MV-4-11 (cell line): ENCODE measurements at regions not wholly inside any gene's neighbourhood (a gene's known extent, or its start where the extent isn't known, plus 50 kb on each side); places are given as distances from the start of the nearest gene placed in this dataset.

Experiments used
- DNase-seq: peaks from one replicate; lab custom pipeline; 2025; lab: John Stamatoyannopoulos, UW

DNA sequence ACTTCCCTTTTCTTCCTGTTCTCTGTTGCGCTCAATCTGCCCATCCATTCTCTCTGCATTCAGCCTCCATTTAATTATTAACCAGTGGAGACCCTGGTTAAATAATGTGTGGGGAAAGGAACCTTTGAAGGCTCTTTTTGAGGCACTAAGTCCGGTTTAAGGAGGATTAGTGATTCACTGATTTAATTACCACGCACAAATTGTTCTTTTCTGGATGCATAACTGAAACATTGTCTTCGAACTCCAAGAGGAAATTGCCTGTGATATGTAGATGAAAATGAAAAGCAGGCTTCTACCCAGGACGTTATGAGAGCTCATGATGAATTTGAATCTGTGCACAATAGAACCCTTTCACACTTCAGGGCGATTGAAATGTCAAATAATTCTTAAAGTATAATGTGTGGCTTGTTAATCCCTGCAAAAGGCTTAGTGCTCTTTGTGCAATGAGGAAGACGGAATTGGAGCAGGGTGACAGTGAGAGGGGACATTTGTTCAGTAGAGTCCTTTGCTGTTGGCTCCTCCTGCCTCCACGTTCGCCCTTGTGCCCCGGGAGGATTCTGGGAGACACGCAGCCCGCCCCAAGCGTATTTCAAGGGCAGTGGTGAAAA, 51.1 kb upstream of the ZNF236 start:
- DNase-seq: no peak

DNA sequence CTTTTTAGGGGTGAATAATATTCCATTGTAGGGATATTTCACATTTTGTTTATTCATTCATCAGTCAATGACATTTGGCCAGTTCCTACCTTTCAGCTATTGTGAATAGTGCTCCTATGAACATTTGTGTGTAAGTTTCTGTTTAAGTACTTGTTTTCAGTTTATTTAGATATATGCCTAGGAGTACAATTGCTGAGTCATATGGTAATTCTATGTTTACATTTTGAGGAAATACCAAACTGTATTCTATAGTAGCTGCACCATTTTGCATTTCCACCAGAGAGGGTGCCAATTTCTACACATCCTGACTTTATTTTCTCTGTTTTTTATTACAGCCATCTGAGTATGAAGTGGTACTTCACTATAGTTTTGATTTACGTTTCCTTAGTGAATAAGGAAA, 54.4 kb upstream of the ZNF236 start:
- DNase-seq: no peak

DNA sequence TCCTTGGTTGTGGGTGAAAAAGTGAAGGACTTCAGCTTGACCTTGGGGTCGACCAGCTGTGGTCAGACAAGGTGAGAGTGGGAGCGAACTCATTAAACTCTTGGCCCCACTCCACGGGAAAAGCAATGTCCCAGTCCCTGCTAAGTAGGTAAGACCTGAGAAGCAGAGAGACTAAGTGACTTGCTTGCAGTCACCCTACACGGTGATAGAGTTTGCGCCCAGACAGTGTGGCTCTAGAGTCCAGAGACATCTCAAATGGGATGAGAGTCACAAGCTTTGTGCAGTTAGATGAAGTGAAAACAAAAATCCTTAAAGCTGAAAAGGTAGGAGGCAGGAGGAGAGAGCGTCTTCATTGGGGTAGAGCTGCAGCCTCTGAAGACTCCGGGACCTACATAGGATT, 55.9 kb upstream of the ZNF236 start:
- no peak for DNase-seq

DNA sequence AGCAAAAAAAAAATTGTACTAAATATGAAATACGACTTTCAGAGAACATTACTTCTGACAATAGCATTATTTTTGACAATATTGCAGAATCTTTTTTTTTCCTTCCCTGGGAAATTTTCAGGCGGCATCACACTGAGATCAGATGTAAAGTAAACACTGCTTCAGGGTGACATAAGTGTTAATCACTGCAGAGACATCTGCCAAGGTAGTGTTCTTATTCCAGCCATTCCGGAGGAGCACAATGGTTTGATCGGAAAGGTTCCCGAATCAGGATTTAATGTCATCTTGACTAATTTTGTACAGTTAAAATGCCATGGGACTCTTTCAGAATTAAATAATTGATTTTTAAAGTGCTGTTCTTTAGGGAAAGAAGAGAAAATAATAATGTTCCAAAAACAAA, 56.7 kb upstream of the ZNF236 start:
- DNase-seq: no peak

DNA sequence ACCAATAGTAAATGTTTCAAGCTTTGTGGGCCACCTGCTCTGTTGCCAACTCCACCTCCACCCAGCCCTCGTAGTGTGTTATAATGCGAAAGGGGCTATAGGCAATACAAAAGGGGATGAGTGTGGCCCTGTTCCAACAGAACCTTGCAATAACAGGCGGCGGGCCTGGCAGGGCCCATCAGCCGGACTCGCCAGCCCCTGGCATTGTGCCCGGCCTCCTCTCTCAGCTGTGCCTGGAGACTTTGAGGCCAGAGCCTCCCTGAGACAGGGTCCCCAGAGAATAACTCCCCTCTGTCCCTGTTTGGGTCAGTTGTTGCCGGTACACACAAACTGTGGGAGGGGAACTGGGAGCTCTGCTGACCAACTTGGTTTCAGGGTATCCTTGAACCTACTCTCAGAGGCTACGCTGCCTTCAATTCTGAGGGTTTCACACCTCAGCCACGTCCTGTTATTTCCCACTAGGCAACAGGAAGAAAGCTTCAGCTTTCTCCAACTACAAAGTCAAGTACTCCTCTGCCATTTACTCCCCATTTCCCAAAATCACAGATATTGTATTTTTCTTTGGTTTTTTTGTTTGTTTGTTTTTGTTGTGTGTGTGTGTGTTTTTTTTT, 58.0 kb upstream of the ZNF236 start:
- no peak for DNase-seq

DNA sequence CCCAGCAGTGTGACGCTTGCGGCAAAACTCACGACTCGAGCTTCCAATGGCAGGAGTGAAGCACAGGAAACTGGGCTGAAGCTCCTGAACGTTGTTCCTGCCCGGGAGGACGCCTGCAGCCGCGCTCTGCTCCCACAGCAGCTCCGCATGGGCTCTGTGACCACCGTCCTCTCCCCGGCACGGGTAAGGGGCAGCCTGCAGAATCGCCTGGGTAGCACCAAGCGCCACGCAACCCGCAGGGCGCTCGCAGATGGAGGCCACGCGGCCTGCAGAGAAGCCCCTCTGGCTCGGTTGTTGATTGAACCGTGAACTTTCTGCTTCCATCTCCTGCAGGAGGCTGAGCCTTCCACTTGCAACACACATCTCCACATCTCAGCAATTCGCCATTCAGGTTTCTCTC, 63.3 kb upstream of the ZNF236 start:
- DNase-seq: no peak

DNA sequence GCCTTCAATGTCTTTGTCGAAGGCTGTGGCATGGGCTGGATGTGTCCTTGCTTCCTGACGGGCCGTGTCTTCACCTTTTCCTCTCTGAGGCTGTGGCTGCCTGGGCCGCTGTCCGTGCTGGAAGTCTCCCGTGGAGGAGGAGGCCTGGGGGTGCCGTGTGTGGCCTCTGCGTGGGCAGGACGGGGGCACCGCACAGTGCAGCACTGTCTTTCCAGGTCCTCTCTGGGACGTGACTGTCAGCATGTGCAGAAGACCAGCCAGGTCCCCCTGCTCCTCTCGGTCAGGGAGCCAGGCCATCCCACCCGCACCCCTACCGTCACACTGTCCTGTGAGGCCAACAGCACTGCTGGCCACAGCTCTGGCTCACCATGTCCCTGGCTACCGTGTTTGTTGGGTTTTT, 64.4 kb upstream of the ZNF236 start:
- no peak for DNase-seq

DNA sequence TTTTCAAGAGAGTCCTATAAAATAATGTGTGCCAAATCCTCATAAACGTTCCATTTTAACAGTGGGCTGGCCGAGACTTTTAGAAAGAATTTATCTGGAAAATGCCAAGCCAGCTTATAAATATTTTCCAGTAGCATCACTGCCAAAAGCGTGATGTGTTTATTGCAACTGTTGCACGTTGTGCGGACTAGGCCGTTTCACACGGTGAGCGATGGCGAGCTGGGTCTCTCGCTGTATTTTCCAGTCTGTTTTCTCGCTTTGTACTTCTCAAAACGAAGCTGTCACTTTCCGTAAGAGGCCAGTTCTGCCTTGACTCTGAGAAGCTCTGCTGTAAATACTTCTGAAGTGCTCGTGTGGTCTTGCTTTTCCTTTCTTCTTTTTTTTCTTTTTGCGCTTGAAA, 65.0 kb upstream of the ZNF236 start:
- no peak for DNase-seq

DNA sequence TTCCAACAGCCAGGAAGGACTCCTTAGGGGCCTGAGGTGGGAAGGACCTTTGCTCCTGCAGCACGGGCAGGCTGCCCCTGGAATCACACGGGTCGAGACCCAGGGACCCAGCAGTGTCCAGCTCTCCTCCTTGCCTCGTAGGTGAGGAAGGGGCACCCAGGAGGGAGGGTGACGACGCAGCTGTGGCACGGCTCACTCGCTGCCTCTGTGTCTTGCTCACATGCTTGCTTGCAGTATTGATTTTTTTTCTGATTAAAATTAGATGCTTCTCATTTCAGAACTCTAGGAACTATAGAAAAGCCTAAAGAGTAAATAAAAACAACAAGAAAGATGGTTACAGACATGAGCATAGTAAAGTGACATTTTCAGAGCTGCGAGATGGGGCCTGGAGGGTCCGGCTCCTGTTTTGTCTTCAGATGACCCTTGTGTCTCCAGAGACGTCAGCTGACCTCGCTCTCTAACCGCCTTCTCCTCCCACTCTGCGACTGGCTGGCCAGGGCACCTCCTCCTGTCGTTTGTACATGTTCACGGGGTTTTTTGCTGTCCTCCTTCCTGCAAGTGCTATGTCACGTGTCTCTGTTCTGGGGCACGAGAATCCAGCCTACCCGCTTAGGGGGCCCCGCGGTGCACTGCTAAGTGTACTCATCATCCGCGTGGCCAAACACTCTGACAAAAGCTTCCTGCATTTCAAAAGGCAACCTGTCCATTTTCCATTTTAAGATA, 65.7 kb upstream of the ZNF236 start:
- DNase-seq: no peak

DNA sequence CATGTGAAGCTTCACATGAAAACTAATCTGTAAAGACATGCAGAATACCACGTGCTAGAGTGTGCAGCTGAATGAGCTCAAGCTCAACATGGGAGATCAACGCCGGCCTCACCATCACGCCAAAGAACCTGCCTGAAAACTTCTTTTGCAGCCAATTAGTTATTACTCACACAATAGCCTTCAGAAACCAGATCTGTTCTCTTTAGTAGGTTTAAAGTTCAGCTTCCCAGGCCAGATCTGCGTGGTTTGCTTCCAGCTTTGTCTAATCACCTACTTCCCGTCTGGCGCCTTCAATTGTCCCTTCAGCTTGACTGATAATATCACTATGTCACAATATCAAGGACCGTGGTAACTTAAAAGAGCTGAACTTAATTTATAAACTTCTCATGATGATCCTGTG, 68.0 kb upstream of the ZNF236 start:
- peak; percentile 46 for DNase-seq

DNA sequence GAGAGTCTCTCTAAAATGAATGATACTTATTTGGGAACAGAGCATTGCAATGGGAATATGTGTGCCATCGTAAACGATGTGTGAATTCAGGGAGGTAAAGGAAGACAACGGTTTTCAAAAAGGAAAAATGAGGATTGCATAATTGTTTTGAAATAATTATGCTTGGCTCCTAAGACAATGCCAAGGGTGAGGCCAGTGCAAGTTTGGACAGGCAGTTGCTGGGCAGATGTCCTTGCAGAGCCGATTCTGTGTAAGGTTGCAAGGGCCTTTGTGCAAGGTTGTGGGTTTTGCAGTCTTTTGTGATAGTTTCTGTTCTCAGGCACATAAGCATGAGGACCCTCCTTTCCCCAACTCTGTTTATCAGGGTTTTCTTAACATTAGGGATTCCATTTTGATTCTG, 70.0 kb upstream of the ZNF236 start:
- DNase-seq: no peak

DNA sequence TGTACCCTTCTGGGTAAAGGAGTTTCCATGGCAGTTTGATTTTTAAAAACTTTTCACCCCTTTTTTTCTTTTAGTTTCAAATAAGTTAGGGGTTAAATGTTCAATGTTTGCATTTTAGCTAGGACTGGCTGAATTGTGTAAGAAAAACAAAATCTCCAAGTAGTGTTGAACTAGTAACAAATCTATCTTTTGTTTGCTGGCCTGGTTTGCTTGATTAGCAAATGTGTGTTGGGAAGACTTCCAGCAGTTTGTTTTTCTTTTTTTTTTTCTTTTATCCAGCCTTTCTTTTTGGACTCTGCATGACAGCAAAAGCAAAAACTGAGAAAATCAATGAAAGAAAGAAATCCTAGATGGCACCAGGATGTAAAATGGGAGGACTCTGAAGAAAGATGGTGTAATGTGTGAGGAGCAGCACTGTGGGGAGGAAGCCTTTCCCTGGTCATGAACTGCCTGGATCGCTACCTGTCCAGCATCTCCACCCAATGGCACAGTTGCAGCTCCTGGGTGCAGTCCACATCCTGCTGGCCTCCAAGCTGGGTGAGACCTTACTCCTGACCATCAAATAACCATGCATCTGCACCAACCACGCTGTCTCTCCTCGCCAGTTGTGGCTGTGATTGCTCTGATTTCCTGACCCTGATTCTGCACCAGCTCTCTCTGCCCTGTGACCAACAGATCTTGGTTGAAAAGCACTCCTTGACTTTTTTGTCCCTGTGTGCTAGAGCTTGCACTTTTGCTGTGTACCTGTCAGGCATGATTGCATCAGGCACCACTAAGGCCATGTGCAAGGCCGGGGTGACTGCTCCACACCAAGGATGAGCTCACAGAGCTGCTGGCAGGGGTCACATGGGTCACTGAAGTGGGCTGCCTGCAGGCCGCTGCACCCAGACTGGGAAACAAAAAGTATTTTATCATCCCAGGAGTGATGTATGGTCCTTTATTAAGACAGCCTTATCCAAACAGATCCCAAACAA, 71.2 kb upstream of the ZNF236 start:
- no peak for DNase-seq

DNA sequence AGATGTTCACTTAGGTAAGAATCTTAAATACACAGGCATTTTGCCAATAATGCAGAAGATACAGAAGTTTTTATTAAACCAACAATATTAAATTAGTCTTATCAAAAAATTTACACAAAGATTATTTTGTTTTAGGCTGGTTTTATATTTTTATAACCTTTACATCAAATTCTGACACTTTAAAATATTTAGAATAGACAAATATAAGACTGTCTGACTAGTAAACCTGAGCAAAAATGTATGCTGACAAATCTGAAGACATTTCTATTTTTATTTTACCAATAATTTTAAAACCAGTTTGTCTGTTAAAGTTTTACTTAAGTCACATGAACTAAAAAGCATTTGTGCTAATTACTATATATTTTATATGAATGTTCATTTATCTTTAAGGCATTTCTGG, 72.1 kb upstream of the ZNF236 start:
- no peak for DNase-seq

DNA sequence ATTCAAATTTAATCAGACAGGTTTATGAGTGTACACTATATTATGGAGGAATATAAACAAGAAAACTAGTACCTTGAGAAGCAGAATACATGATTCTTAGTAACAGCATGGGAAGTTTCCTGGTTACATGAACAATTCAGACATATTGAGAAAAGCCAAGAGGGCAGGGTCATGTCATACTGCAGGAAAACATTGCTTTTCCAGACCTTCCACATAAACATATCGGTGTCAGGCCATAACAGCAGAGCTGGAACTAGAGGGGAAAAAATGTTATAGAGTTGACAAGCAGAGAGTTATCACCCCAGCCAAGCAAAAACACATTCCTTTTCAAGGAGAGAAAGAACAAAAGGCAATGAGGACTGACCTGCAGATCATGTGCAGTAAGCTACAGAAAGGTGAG, 74.7 kb upstream of the ZNF236 start:
- DNase-seq: no peak

DNA sequence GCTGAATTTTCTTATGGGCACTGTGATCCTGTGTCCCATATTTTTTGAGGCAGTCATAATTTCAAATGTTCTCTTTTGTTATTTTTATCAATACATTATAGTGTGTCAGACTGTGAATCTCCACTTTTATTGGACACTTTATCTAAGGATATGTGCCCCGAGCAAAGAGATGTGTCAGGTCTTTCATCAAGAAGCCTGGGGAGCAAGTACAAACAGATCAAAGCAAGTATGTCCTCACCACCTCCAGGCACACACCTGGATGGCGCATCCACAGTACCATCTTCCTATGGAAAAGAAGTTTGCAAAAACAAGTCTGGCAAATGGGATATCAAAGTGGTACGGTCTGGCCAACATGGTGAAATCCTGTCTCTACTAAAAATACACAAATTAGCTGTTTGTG, 81.0 kb upstream of the ZNF236 start:
- no peak for DNase-seq

DNA sequence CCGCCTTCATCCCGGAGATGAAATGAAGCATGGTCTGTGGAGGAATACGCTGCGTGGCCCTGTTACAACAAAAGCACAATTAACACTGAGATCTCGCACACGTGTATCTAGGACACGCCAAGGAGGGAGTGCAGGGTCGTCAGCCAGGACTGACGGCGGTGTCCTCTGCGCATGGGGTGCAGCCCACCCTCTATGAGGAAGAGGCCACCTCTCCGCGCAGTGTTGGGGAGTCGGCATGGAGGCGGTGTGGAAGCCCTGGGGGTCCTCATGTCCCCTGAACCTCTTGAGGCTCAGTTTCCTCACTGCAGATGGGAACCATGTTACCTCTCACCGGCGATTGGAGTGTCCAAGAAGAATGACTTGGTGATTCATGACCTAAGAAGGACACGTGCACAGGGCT, 86.0 kb upstream of the ZNF236 start:
- no peak for DNase-seq

DNA sequence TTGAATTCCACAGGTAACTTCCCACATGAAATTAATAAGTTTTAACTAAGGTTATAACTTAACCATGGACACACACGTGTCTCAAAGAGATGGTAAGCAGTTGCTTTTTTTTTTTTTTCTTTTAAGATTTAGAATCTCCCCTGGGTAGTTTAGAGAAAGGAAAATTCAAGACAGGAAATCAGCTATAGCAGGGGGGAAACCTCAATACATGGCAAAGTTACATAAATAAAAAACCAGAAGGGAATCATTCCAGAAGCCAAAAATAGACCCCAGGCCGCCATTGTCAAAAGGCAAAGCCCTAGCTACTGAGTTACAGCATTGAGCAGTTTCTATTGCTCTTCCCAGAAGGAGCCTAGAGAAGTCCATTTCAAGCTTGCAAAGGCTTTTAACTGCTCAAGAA, 91.5 kb upstream of the ZNF236 start:
- DNase-seq: no peak

DNA sequence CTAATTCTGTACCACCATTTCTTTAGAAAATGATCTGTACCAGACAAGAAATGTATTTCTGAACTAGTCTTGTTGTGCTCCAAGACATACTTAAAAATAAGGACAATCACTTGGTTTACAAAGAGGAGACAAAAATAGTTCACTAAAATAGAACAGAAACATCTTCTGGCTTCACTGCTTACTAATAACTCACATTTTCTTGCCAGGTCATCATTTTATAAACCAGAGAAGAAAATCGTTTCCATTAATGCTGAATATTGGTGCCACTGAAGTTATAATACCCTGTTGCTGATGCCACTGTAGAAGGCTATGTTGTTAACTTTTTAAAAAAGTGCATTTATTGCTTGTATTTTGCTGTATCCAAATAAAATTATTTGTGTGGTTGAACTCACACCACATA, 94.8 kb upstream of the ZNF236 start:
- no peak for DNase-seq

DNA sequence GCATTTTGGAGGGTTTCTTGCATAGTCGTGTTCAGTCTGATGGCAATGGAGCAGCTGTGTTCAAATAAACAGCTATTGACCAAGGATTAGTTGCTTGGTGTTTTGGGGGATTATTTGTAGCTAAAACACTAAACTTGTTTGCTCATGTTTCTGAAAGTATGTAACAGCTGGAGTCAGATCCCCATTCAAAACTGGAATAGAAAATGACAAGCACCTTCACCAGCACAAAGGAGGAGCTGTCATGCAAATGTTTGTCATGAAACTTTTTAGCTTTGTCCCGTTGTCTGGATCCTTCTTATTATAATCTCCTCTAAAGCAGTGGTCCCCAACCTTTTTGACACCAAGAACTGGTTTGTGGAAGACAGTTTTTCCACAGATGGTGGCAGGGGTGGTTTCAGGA, 96.9 kb upstream of the ZNF236 start:
- DNase-seq: no peak

DNA sequence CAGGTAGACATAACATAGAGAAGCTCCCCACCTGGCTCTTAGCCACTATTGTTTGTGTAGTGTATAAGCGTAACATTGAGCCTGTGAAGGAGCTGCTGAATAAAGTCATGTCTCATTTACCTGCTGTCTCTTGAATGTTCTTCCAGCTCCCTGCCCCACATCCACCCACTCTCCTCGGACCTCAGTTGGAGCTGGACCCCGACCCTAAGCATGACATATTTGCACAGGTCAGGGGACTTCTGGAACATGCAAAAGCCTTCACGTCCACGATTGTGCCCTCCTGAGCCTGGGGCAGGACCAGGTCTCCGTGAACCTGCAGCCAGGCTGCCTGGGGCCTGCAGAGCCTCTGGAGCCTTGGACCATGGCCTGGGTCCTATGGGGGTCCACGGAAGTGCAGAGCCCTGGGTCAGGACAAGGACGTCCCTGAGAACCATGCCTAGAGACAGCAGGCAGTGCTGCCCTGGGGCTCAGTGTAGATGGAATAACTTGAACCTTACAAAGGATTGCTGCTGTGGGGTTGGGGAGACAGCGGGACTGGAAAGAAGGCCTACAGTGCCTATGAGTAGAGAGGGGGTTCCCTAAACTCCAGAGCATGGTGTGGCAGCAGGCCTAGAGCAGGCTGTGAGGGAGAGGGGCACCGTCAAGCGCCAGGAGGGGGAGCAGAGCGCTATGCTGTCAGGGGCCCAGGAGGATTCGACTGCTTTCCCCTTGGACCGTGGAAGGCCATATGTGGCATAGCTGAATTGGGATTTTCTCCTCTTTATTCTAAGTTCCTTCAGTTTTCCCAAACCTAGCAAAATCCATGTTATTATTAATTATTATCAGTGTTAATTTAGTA, 99.9 kb upstream of the ZNF236 start:
- DNase-seq: no peak

DNA sequence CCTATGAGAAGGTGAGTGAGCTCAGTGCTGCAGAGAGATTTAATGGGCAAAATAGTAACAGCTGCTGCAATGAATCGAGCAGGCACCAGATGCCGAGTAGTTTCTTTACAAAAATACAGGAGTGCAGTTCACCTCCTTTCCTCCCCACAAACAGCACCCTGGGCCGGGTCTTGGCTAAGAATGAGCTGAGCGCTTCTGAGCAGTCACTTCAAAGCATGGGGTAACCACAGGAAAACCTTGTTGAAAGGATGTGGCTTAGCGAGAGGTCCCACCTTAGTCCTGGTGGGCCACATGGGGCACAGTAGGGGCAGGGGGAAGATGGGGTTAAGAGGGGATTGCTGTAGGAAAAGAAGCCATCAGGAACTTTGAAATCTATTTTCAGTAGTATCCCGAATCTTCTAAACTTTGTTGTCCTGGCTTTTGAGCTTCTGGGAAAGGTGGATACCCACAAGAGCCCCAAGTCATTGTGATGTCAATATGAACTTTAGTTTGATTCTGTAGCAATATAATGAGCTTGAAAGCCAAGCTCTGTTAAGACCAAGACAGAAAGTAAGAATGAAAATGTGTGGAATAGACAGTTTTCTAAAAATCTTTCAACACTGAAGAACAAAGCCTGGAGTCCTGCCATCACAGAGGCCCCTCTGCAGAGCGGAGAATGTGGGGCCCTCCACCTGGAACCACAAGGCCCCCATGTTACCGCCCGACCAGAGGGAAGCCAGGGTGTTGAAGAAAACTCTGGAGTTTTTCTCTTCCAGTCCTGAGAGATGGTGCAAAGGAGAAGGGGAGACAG, 101.0 kb upstream of the ZNF236 start:
- no peak for DNase-seq
